Erythroblast (primary cell): ENCODE measurements at regions not wholly inside any gene's neighbourhood (a gene's known extent, or its start where the extent isn't known, plus 50 kb on each side); places are given as distances from the start of the nearest gene placed in this dataset.

ENCODE experiments used
- GATA1 ChIP-seq: IDR thresholded peaks from 2 replicates; pipeline ENCODE4 v1.6.1; 2011; ENCODE audit warnings: low read depth, mild to moderate bottlenecking, control low read depth, low read length, moderate library complexity
- POLR2A ChIP-seq: IDR thresholded peaks from 2 replicates; pipeline ENCODE4 v1.6.1; 2011; ENCODE audit warnings: mild to moderate bottlenecking, low read length

DNA sequence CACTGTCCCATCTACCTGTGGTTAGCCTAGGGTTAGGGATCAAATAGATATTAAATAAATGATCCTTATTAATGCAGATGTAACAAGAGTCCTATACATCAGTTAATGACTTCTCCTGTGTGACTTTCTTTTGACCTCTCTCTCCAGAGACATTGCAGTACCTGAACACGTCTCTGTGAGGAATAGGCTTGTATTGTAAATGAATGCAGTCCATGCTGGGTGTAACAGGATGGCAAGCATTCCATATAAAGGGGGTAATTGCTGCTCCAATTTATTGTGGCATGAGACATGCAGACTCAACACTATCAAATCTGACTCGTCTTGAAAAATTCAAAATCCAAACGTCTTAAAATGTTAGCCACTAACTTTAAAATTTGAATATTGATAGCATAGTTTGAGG is 189.5 kb downstream of the PRDM2 start:
- TF ChIP-seq POLR2A = no peak
- no peak for TF ChIP-seq GATA1
